ENCODE measurements at regions not wholly inside any gene's neighbourhood (a gene's known extent, or its start where the extent isn't known, plus 50 kb on each side); places are given as distances from the start of the nearest gene placed in this dataset.

- TF ChIP-seq CTCF (IDR thresholded peaks at IDR 0.05; ENCODE audit: low read length) (no peak), EZH2 (optimal IDR thresholded peaks at IDR 0.05; ENCODE audit: low read depth, low read length) (no peak)
Observed at GRCh38 chr9:18385696-18386490, 88.1 kb upstream of the ADAMTSL1 start.

Data from MM.1S (cell line).